ENCODE measurements at regions not wholly inside any gene's neighbourhood (a gene's known extent, or its start where the extent isn't known, plus 50 kb on each side); places are given as distances from the start of the nearest gene placed in this dataset.
"Not testable (repeated sequence)": the region's sequence is repeated elsewhere in the genome, so short reads cannot be mapped to it uniquely, and the experiment has no call there.

DNA sequence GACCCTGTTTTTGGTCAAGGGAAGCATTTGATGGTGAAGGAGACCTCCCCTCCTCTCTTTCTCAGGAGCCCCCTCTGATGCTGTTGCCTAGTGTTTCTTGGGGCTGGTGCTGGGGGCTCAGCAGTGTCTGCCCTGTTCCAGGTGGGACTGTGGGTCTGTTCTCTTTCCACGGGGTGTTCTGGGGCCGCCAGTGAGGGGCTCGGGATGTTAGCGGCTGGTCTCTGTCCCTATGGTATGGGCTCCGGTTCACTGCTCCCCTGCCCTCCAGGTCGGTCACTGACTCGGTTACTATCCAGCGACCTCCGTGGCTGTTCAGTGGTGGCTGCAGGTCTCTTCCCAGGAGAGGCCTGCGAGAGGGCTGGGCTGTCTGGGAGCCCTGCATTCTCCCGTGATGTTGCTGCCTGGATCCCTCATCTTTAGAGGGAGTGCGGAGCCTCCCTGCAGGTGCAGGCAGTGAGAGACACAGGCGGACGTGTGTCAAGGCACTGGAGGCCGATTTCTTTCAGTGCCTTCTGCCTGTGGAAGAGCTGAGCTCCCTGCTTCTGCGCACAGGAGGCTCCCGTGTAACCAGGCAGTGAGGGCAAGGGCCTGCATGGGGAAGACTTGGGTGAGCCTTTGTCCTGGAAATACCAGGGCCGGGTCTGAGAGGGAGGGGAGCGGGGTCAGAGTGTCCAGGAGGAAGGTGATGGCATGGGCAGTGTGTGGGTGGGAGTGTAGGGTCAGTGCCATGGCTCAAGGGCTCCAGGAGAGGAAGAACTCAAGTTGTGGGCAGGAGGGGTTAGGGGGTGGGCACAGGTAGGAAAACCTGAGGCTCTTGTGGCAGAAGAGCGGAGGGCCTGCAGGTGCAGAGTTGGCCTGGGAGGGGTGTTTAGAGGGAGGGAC is 362.6 kb downstream of the TMEM121 start:
- DNase-seq (ENCODE audit: low spot score), result no peak

- no peak for DNase-seq (ENCODE audit: low spot score)
Observed at GRCh38 chr14:105889666-105890473, 363.5 kb downstream of the TMEM121 start.

- no peak for DNase-seq (ENCODE audit: low spot score)
Observed at GRCh38 chr14:105890474-105891220, 364.3 kb downstream of the TMEM121 start.

DNA sequence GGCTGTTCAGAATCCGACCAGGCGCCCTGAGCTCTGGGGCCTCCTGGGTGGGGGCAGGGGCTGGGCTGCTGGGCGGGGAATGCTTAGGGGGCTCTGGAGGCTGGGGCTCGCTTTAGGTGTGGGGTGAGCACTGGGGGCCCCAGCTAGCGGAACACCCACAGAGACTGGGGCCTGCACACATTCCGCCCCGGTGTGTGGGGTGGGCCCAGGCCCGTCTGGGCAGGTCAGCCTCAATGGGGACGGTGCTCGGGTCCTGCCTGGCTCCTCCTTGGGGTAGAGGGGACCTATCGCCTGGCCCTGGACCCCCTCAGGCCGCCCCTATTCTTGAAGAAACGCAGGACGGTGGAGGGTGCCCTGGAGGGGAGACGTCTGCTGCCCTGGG is 364.8 kb downstream of the TMEM121 start:
- no peak for DNase-seq (ENCODE audit: low spot score)

DNA sequence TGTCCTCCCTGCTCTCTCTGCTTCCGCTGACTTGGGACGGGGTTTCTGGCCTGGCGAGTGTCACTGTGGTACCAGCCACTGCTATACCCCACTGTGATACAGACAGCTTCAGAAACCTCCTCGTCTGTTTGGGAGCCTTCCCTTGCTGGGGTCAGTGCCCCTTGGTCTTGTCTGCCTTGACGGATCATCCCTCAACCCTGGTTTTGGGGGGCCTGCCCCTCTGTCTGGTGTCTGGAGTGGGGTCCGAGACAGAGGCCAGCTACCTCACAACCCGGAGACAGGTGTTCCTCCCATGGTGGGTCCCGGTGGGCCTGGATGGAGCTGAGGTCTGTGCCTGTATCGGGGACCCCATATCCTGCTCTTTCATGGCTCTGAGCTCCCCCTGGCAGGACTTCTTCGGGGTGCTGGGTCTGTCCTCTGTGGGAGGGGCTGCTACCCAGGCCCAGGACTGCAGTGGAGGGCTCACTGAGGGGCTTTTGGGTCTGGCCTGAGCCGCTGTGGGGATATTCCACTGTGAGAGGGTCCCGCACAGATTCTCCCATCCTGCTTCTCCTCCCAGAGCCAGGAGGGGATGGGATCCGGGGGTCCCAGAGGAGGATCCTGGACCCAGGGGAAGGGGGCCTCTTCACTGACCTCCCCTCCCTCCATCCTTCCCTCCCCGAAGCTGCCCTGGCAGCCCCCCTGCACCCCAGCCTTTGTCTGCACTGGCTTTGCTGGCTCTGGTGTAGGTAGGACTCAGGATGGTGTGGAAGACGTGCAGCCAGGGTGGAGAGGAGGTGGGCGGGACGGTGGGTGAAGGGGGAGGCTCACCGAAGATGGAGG is 365.5 kb downstream of the TMEM121 start:
- no peak for DNase-seq (ENCODE audit: low spot score)

- DNase-seq (ENCODE audit: low spot score), result not testable (repeated sequence)
Observed at GRCh38 chr14:105892453-105893441, 366.4 kb downstream of the TMEM121 start.

DNA sequence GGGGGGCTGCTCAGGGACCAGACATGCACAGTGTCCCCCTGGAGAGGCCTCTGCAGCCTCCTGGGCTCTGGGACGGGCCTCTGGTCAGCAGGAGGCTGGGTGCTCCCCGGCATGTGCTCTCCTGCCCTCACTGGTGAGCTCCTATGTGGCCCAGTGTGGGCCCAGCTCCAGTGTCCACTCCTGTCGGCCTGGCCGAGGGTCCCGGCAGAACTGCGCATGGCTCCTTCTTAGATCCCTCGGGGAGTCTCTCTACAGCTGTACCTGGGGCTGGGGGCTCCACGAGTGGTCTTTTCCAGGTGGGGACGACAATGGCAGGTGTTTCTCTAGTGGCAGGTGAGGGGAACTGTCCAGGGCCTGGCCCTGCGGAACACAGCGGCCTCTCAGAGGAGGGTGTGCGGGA is 367.3 kb downstream of the TMEM121 start:
- DNase-seq (ENCODE audit: low spot score), result not testable (repeated sequence)

DNA sequence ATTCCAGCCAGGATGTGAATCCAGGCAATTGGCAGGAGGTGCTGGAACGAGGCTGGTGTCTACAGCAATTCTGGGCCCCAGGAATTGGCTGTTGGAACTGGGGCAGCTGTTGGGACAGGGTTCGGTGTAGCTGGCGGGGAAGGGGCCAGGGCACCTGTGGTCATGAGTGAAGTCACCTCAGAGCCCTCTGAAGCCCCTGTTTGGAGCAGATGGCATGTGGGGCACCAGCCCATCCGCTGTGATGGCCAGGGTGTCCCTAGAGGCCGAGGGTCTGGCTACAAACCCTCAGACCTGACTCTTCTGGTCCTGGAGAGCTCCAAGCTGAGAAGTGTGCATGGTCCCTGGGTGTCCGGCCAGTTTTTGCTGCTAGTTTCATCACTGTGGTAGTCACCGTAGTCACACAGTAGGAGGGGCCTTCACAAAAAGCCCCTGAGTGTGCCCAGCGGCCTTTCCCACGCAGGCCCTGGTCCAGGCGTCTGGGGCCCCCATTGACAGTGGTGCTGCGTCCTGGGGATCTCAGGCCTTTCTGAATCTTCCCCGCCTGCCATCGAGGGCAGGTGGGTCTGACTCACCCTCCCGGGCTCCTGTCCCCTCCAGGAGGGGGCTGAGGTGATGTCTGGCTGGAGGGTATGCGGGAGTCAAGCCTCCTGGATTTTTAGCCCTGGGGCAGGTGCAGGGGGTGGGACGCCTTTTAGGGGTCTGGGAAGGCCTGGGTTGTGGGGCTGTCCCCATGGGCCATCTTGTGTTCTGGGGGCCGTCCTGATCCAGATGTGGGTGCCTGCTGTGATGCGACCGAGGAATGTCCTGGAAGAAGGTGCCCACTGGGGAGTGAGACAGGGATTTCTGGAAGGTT is 368.0 kb downstream of the TMEM121 start:
- DNase-seq (ENCODE audit: low spot score), result no peak

DNA sequence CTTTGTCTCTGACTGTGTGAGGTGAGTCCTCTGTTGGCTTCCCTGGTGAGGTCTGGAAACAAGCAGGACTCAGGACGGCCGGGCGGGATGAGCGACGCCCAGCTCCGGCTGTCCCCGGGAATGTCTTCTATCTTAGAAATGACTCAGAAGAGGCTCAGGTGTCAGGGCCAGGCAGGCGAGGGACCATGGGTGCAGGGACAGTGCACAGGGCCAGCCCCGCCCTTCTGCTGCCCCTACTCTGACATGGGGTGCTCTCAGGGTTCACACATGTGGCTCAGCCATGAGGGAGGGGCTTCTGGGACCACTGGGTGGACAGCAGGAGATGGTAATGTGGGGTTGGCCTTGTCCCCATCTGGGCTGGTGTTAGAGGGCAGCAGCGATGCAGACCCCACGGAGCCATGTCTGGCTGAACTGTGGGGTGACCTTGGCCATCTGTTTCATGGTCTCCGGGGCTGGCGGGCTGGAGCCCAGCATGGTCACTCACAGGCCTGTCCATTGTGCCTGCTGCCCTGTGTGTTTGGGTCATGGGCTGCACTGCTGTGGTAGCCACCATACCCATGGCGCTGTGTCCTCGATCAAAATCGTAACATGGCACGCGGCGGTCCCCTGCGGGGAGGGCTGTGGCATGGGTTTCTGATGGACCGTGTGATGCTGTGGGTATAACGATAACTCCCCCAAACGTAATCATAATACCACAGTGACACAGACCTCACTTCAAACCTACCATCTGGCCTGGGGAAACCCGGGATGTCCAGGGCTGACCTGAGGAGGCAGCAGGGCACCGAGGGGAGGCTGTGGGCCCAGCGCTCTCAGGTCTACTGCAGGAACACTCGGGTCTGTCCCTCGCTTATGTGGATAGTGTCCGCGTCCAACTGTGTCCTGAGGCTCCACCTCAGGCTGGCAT is 368.8 kb downstream of the TMEM121 start:
- DNase-seq (ENCODE audit: low spot score), result no peak

- not testable (repeated sequence) for DNase-seq (ENCODE audit: low spot score)
Observed at GRCh38 chr14:105896206-105896605, 369.8 kb downstream of the TMEM121 start.

- peak; percentile 76 for DNase-seq (ENCODE audit: low spot score)
Observed at GRCh38 chr14:105896961-105897724, 370.8 kb downstream of the TMEM121 start.

DNA sequence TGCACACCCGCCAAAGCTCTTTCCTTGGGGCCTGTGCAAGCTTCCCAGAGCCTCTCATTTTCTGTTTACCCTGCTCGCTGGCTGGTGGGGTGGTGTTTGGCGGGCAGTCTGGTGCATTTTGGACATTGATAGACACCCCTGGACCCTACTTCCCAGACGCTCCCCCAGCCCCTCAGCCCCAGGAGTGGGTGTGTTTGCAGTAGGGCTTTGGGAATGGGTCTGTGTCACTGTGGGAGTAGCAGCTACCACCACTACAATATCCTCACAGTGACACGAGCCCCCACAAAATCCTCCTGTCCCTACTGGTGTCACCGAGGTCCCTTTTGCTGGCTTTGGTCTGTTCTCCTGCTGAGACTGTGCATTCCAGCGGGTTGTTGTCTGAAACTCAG is 371.3 kb downstream of the TMEM121 start:
- no peak for DNase-seq (ENCODE audit: low spot score)

DNA sequence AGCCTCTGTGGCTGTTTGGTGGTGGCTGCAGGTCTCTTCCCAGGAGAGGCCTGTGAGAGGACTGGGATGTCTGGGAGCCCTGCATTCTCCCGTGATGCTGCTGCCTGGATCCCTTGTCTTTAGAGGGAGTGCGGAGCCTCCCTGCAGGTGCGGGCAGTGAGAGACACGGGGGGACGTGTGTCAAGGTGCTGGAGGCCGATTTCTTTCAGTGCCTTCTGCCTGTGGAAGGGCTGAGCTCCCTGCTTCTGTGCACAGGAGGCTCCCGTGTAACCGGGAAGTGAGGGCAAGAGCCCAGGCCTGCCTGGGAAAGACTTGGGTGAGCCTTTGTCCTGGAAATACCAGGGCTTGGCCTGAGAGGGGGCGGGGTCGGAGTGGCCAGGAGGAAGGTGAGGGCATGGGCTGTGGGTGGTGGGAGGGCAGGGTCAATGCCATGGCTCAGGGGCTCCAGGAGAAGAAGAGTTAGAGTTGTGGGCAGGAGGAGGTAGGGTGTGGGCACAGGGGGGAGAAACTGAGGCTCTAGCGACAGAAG is 372.2 kb downstream of the TMEM121 start:
- no peak for DNase-seq (ENCODE audit: low spot score)

GRCh38 chr14:105899071-105899641 is 372.8 kb downstream of the TMEM121 start:
- DNase-seq (ENCODE audit: low spot score), result no peak

- no peak for DNase-seq (ENCODE audit: low spot score)
Observed at GRCh38 chr14:105899657-105900397, 373.4 kb downstream of the TMEM121 start.
